HCT116 (cell line): ENCODE measurements at regions not wholly inside any gene's neighbourhood (a gene's known extent, or its start where the extent isn't known, plus 50 kb on each side); places are given as distances from the start of the nearest gene placed in this dataset.

Source experiments
- ATAC-seq: fragments of 200-7000 bp; cut with Tn5 transposase; 2 replicates; pipeline ENCODE4 v1.9.1; 2020; ENCODE audit warnings: mild to moderate bottlenecking, moderate library complexity
- BruUV-seq: library from RNA; stranded (reverse); fragments of 400-500 nt; replicated peaks from 2 replicates; lab custom pipeline; 2021; lab: Mats Ljungman, UMichigan
- CTCF ChIA-PET: fragments of 300-600 bp; sonication (Branson Sonifier 250); formaldehyde crosslinking; loops from one replicate; lab custom pipeline; 2021; ENCODE audit warnings: antibody characterized with exemption; lab: Charles Lee
- POLR2A ChIA-PET: fragments of 300-600, 350-600 bp; sonication (Branson Sonifier 250); formaldehyde crosslinking; loops from one replicate; lab custom pipeline; 2021; ENCODE audit warnings: antibody characterized with exemption; lab: Charles Lee
- RAD21 ChIA-PET, 2 experiments: fragments of 300-600 bp; sonication (Branson Sonifier 250); formaldehyde crosslinking; loops; one replicate each; lab custom pipeline; 2023; ENCODE audit warnings: low total read pairs in 2 of 2; ENCODE audit not compliant: uncharacterized antibody in 2 of 2, unreplicated experiment in 2 of 2, low non-redundant PET in 1 of 2; lab: Charles Lee
- DNase-seq: peaks from one replicate; pipeline ENCODE4 v3.0.0-alpha.2; 2010; ENCODE audit warnings: low read depth, low spot score
- H2AFZ ChIP-seq: fragments of 200-600 bp; shearing (Covaris generic), sonication (generic); 2 replicates; pipeline ENCODE4 v1.6.1; 2017; ENCODE audit warnings: low read depth, mixed run types, mixed read lengths, antibody characterized with exemption, low read length; ENCODE audit not compliant: poor library complexity, severe bottlenecking
- H3K27ac ChIP-seq: 2 replicates; pipeline ENCODE4 v1.5.1; 2012; ENCODE audit warnings: low read depth, low read length
- H3K27me3 ChIP-seq: fragments of 200-600 bp; sonication (generic); 2 replicates; pipeline ENCODE4 v1.6.1; 2016; ENCODE audit warnings: mixed run types, low read length, mixed read lengths; ENCODE audit not compliant: insufficient read depth
- H3K36me3 ChIP-seq, 2 experiments: fragments of 200-500 bp in 1 of 2; fragments of 200-600 bp in 1 of 2; sonication (Bioruptor generic) in 1 of 2; sonication (generic) in 1 of 2; 2 replicates each; pipeline versions ENCODE4 v1.5.1 to v1.6.1; 2014 to 2016; ENCODE audit warnings: low read length in 2 of 2, inconsistent platforms in 1 of 2, mixed read lengths in 1 of 2, mixed run types in 1 of 2; ENCODE audit not compliant: insufficient read depth in 2 of 2, control insufficient read depth in 1 of 2
- H3K4me1 ChIP-seq, 2 experiments: fragments of 200-600 bp in 1 of 2; sonication (generic) in 1 of 2; 2 replicates each; pipeline versions ENCODE4 v1.5.1 to v1.6.1; 2012 to 2017; ENCODE audit warnings: low read length in 2 of 2, inconsistent platforms in 1 of 2, mild to moderate bottlenecking in 1 of 2, mixed read lengths in 1 of 2, mixed run types in 1 of 2, moderate library complexity in 1 of 2; ENCODE audit not compliant: insufficient read depth in 2 of 2, control insufficient read depth in 1 of 2
- H3K4me2 ChIP-seq: fragments of 200-600 bp; sonication (generic); 2 replicates; pipeline ENCODE4 v1.6.1; 2017; ENCODE audit warnings: mixed run types, low read length, mixed read lengths
- H3K4me3 ChIP-seq, 2 experiments: fragments of 200-600 bp in 1 of 2; sonication (generic) in 1 of 2; replicated peaks in 1 of 2; 2 replicates each; pipeline ENCODE4 v1.5.1; 2011 to 2016; ENCODE audit warnings: low read length in 2 of 2, control low read depth in 1 of 2, low read depth in 1 of 2, mild to moderate bottlenecking in 1 of 2, mixed read lengths in 1 of 2, mixed run types in 1 of 2
- H3K79me2 ChIP-seq: fragments of 200-600 bp; sonication (generic); 2 replicates; pipeline ENCODE4 v1.6.1; 2017; ENCODE audit warnings: mild to moderate bottlenecking, mixed run types, low read length, moderate library complexity, mixed read lengths; ENCODE audit not compliant: insufficient read depth
- H3K9ac ChIP-seq: fragments of 200-600 bp; sonication (generic); 2 replicates; pipeline ENCODE4 v1.6.1; 2016; ENCODE audit warnings: low read length, mixed read lengths
- H3K9me2 ChIP-seq: fragments of 200-600 bp; sonication (generic), shearing (Covaris generic); 2 replicates; pipeline ENCODE4 v1.6.1; 2017; ENCODE audit warnings: mixed run types, mild to moderate bottlenecking, moderate library complexity; ENCODE audit not compliant: insufficient read depth
- H3K9me3 ChIP-seq, 2 experiments: fragments of 200-500 bp in 1 of 2; fragments of 200-600 bp in 1 of 2; sonication (Bioruptor generic) in 1 of 2; sonication (generic) in 1 of 2; 2 replicates each; pipeline ENCODE4 v1.6.1; 2014 to 2017; ENCODE audit warnings: low read length in 2 of 2, mixed read lengths in 2 of 2, inconsistent platforms in 1 of 2, low read depth in 1 of 2, mild to moderate bottlenecking in 1 of 2, mixed run types in 1 of 2, moderate library complexity in 1 of 2; ENCODE audit not compliant: control insufficient read depth in 1 of 2, insufficient read depth in 1 of 2
- H4K20me1 ChIP-seq: fragments of 200-600 bp; sonication (generic), shearing (Covaris generic); 2 replicates; pipeline ENCODE4 v1.6.1; 2017; ENCODE audit warnings: mixed run types, mild to moderate bottlenecking, moderate library complexity; ENCODE audit not compliant: insufficient read depth
- CBX3 ChIP-seq: IDR thresholded peaks from 2 replicates; pipeline ENCODE4 v1.6.1; 2012; ENCODE audit warnings: low read depth
- CTCF ChIP-seq, 3 experiments: fragments of 200-600 bp in 1 of 3; sonication (generic) in 1 of 3; IDR thresholded peaks in 2 of 3; conservative IDR thresholded peaks in 1 of 3; 2 replicates each; pipeline ENCODE4 v1.5.1; 2012 to 2017; ENCODE audit warnings: low read depth in 2 of 3, low read length in 2 of 3, antibody characterized with exemption in 1 of 3, borderline replicate concordance in 1 of 3, control low read depth in 1 of 3, mild to moderate bottlenecking in 1 of 3, mixed read lengths in 1 of 3, mixed run types in 1 of 3, moderate library complexity in 1 of 3; ENCODE audit not compliant: insufficient read depth in 1 of 3
- ELF1 ChIP-seq: IDR thresholded peaks from 2 replicates; pipeline ENCODE4 v1.6.1; 2012; ENCODE audit warnings: low read depth, borderline replicate concordance
- FOSL1 ChIP-seq: IDR thresholded peaks from 2 replicates; pipeline ENCODE4 v1.6.1; 2012; ENCODE audit warnings: low read depth
- JUND ChIP-seq: IDR thresholded peaks from 2 replicates; pipeline ENCODE4 v1.6.1; 2012
- POLR2A ChIP-seq: IDR thresholded peaks from 2 replicates; pipeline ENCODE4 v1.7.0; 2011; ENCODE audit warnings: borderline replicate concordance; ENCODE audit not compliant: insufficient read depth, insufficient read length; ENCODE audit errors: extremely low read depth
- POLR2AphosphoS5 ChIP-seq: IDR thresholded peaks from 2 replicates; pipeline ENCODE4 v1.6.1; 2011; ENCODE audit warnings: mild to moderate bottlenecking, low read depth, low read length, moderate library complexity
- RAD21 ChIP-seq: IDR thresholded peaks from 2 replicates; pipeline ENCODE4 v1.6.1; 2012; ENCODE audit warnings: low read depth, mild to moderate bottlenecking
- SP1 ChIP-seq: IDR thresholded peaks from 2 replicates; pipeline ENCODE4 v1.6.1; 2012; ENCODE audit warnings: low read depth
- YY1 ChIP-seq: IDR thresholded peaks from 2 replicates; pipeline ENCODE4 v1.6.1; 2011; ENCODE audit warnings: low read length, low read depth, moderate library complexity, mild to moderate bottlenecking; ENCODE audit not compliant: insufficient replicate concordance; ENCODE audit errors: extremely low read depth
- intact Hi-C: fragments of 100-400 bp; cut with micrococcal nuclease; formaldehyde crosslinking; loops from 2 replicates; pipeline ENCODE4 v1.10.0; 2022
- TF ChIP-seq, protein P1 (sequence below): IDR thresholded peaks from 2 replicates; pipeline ENCODE4 v1.6.1; 2012
- TF ChIP-seq, protein P2 (sequence below): IDR thresholded peaks from 2 replicates; pipeline ENCODE4 v1.6.1; 2011; ENCODE audit warnings: mild to moderate bottlenecking, low read length, moderate library complexity; ENCODE audit not compliant: insufficient replicate concordance; ENCODE audit errors: extremely low read depth

DNA sequence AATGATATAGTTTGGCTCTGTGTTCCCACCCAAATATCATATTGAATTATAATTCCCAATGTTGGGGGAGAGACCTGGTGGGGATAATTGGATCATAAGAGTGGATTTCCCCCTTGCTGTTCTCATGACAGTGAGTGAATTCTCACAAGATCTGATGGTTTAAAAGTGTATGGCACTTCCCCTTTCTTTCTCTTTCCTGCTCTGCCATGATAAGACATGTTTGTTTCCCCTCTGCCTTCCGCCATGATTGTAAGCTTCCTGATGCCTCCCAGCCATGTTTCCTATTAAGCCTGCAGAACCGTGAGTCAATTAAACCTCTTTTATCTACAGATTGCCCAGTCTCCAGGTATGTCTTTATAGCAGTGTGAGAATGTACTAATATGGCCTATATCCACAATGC, 126.7 kb upstream of the GMNC start:
- Histone ChIP-seq H3K36me3 (no peaks in the 10 kb centered on the region), H3K4me1 (no peaks in the 10 kb centered on the region), H3K4me3 (no peak overlapping the region)
- ATAC-seq: no peak
- no peak for TF ChIP-seq YY1
- no peak for TF ChIP-seq SP1
- TF ChIP-seq POLR2A: no peak
- no peak for TF ChIP-seq ELF1
- TF ChIP-seq, protein P1, sequence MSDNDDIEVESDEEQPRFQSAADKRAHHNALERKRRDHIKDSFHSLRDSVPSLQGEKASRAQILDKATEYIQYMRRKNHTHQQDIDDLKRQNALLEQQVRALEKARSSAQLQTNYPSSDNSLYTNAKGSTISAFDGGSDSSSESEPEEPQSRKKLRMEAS: no peak
- no peak for TF ChIP-seq POLR2AphosphoS5
- TF ChIP-seq CTCF (IDR thresholded peaks at IDR 0.05 in 2 of 3, conservative IDR thresholded peaks at IDR 0.05 in 1 of 3; ENCODE audit: borderline replicate concordance in 1 of 3, insufficient read depth in 1 of 3, low read depth in 2 of 3, low read length in 2 of 3): no peak
- no peak for TF ChIP-seq FOSL1
- no peak for TF ChIP-seq RAD21
- TF ChIP-seq CBX3: no peak
- no peak for TF ChIP-seq JUND
- TF ChIP-seq, protein P2, sequence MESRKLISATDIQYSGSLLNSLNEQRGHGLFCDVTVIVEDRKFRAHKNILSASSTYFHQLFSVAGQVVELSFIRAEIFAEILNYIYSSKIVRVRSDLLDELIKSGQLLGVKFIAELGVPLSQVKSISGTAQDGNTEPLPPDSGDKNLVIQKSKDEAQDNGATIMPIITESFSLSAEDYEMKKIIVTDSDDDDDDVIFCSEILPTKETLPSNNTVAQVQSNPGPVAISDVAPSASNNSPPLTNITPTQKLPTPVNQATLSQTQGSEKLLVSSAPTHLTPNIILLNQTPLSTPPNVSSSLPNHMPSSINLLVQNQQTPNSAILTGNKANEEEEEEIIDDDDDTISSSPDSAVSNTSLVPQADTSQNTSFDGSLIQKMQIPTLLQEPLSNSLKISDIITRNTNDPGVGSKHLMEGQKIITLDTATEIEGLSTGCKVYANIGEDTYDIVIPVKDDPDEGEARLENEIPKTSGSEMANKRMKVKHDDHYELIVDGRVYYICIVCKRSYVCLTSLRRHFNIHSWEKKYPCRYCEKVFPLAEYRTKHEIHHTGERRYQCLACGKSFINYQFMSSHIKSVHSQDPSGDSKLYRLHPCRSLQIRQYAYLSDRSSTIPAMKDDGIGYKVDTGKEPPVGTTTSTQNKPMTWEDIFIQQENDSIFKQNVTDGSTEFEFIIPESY: no peak
- TF ChIP-seq, all 23 proteins: peak for 0
- intact Hi-C loops: no loop called here
- H3K4me2 ChIP-seq: no peak overlapping the region
- POLR2A ChIA-PET: no interaction called here
- no peaks in the 10 kb centered on the region for H3K9me3 ChIP-seq
- no peak for DNase-seq
- RAD21 ChIA-PET: no interaction called here
- no peak overlapping the region for H3K27ac ChIP-seq
- H3K79me2 ChIP-seq: no peaks in the 10 kb centered on the region
- CTCF ChIA-PET: no interaction called here
- H4K20me1 ChIP-seq: no peaks in the 10 kb centered on the region
- no peaks in the 10 kb centered on the region for H3K9me2 ChIP-seq
- no peak overlapping the region for H3K9ac ChIP-seq
- no TSS peak for BruUV-seq
- no peak overlapping the region for H2AFZ ChIP-seq
- H3K27me3 ChIP-seq: no peaks in the 10 kb centered on the region
